K562 (cell line): ENCODE measurements at regions not wholly inside any gene's neighbourhood (a gene's known extent, or its start where the extent isn't known, plus 50 kb on each side); places are given as distances from the start of the nearest gene placed in this dataset.

ENCODE experiments used
- BRF1 ChIP-seq: IDR thresholded peaks from 3 replicates; pipeline ENCODE4 v1.6.1; 2011; ENCODE audit warnings: borderline replicate concordance, mild to moderate bottlenecking; ENCODE audit not compliant: insufficient read length; ENCODE audit errors: extremely low read depth
- E2F3 ChIP-seq: fragments of 250-450 bp; sonication (Bioruptor Pico); IDR thresholded peaks from 2 replicates; pipeline ENCODE4 v1.4.0; 2020; ENCODE audit warnings: mild to moderate bottlenecking
- FOXJ2 ChIP-seq: fragments of 200-800 bp; sonication (Bioruptor generic); IDR thresholded peaks from 2 replicates; pipeline ENCODE4 v1.6.1; 2016; ENCODE audit warnings: missing genetic modification characterization, missing compliant biosample characterization
- FOXJ3 ChIP-seq: sonication (generic); formaldehyde crosslinking; IDR thresholded peaks from 2 replicates; pipeline ENCODE4 v1.4.0; 2020; ENCODE audit warnings: mild to moderate bottlenecking, missing genetic modification reagents
- KLF1 ChIP-seq: fragments of 450-650 bp; IDR thresholded peaks from 2 replicates; pipeline ENCODE4 v1.6.1; 2016; ENCODE audit warnings: missing genetic modification characterization, missing compliant biosample characterization
- MBD1 ChIP-seq: fragments of 250-450 bp; sonication (Bioruptor Pico); IDR thresholded peaks from 2 replicates; pipeline ENCODE4 v1.8.0; 2022; ENCODE audit warnings: inconsistent platforms
- MTA3 ChIP-seq: fragments of 450-650 bp; formaldehyde crosslinking; IDR thresholded peaks from 2 replicates; pipeline ENCODE4 v1.6.1; 2017; ENCODE audit warnings: mild to moderate bottlenecking, borderline replicate concordance
- NCOR1 ChIP-seq: fragments of 450-650 bp; IDR thresholded peaks from 2 replicates; pipeline ENCODE4 v1.6.1; 2016; ENCODE audit warnings: mild to moderate bottlenecking, moderate library complexity
- PPARD ChIP-seq: fragments of 250-450 bp; sonication (Bioruptor Pico); IDR thresholded peaks from 2 replicates; pipeline ENCODE4 v1.8.0; 2022; ENCODE audit warnings: inconsistent platforms, mild to moderate bottlenecking, moderate library complexity
- PRPF4 ChIP-seq: fragments of 200-400 bp; formaldehyde crosslinking; IDR thresholded peaks from one replicate; pipeline ENCODE4 v1.6.1; 2017; ENCODE audit warnings: low read length, low read depth, mild to moderate bottlenecking; ENCODE audit not compliant: insufficient read depth, poor library complexity, severe bottlenecking
- SMC3 ChIP-seq: conservative IDR thresholded peaks from 2 replicates; pipeline ENCODE4 v1.6.1; 2011; ENCODE audit warnings: low read depth, low read length, improper control_type of control experiment; ENCODE audit not compliant: insufficient read depth
- SPI1 ChIP-seq: IDR thresholded peaks from 2 replicates; pipeline ENCODE4 v1.6.1; 2011; ENCODE audit warnings: low read depth, low read length, control low read depth, borderline replicate concordance
- TBL1XR1 ChIP-seq, 2 experiments: IDR thresholded peaks; 2 replicates each; pipeline ENCODE4 v1.6.1; 2012; ENCODE audit warnings: improper control_type of control experiment in 2 of 2, low read length in 2 of 2, mild to moderate bottlenecking in 1 of 2
- TRIM24 ChIP-seq, 2 experiments: fragments of 450-650 bp; IDR thresholded peaks; 2 replicates each; pipeline ENCODE4 v1.6.1; 2016
- TSC22D4 ChIP-seq: fragments of 450-650 bp; IDR thresholded peaks from 2 replicates; pipeline ENCODE4 v1.6.1; 2016; ENCODE audit warnings: missing genetic modification characterization, missing biosample characterization, control low read depth
- XRCC3 ChIP-seq: fragments of 450-650 bp; IDR thresholded peaks from 2 replicates; pipeline ENCODE4 v1.6.1; 2017; ENCODE audit warnings: mild to moderate bottlenecking, moderate library complexity
- ZC3H11A ChIP-seq: IDR thresholded peaks from 2 replicates; pipeline ENCODE4 v1.6.1; 2012; ENCODE audit warnings: low read depth, low read length, improper control_type of control experiment
- ZNF124 ChIP-seq: sonication (generic); formaldehyde crosslinking; IDR thresholded peaks from 2 replicates; pipeline ENCODE4 v1.8.1; 2022; ENCODE audit warnings: missing genetic modification reagents
- ZNF175 ChIP-seq: fragments of 200-800 bp; sonication (Bioruptor generic); IDR thresholded peaks from 2 replicates; pipeline ENCODE4 v1.6.1; 2016; ENCODE audit warnings: low read depth, mild to moderate bottlenecking, missing genetic modification characterization, missing compliant biosample characterization
- ZNF431 ChIP-seq: sonication (generic); formaldehyde crosslinking; IDR thresholded peaks from 2 replicates; pipeline ENCODE4 v1.8.0; 2022; ENCODE audit warnings: mild to moderate bottlenecking, missing genetic modification reagents
- ZNF445 ChIP-seq: fragments of 250-450 bp; sonication (Bioruptor Pico); IDR thresholded peaks from 2 replicates; pipeline ENCODE4 v1.4.0; 2020; ENCODE audit warnings: low read depth, mild to moderate bottlenecking, moderate library complexity
- ZNF584 ChIP-seq: fragments of 200-800 bp; sonication (Bioruptor generic); IDR thresholded peaks from 2 replicates; pipeline ENCODE4 v1.6.1; 2016; ENCODE audit warnings: low read depth, mild to moderate bottlenecking, missing genetic modification characterization, missing compliant biosample characterization
- ZNF592 ChIP-seq: fragments of 450-650 bp; IDR thresholded peaks from 2 replicates; pipeline ENCODE4 v1.6.1; 2017; ENCODE audit warnings: antibody characterized with exemption, mild to moderate bottlenecking
- ZNF644 ChIP-seq: fragments of 200-800 bp; sonication (Bioruptor generic); IDR thresholded peaks from 2 replicates; pipeline ENCODE4 v1.6.1; 2016; ENCODE audit warnings: low read depth, missing genetic modification characterization, missing compliant biosample characterization
- ZNF695 ChIP-seq: fragments of 450-650 bp; formaldehyde crosslinking; IDR thresholded peaks from 2 replicates; pipeline ENCODE4 v1.4.0; 2020; ENCODE audit warnings: mild to moderate bottlenecking, moderate library complexity
- ZNF717 ChIP-seq: fragments of 250-450 bp; sonication (Bioruptor Pico); IDR thresholded peaks from 2 replicates; pipeline ENCODE4 v1.5.0; 2021

DNA sequence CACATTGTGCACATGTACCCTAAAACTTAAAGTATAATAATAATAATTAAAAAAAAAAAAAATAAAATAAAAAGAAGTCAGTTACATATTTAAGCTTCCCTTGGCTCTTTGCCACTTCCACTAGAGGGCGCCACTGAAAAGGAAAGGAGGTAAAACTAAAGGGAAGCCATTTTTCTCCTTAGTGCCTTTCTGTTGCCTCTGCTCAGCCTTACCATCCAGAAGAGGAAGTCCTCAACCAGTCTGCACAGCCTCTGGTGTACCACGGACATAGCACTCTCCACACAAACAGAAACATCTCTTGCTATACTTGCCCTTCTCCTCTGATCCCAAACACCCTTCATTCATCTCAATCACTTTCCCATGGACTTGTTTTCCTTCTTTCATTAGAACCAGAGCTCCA is 169.0 kb upstream of the EEA1 start (continued):
- TF ChIP-seq PPARD (CRISPR knock-in tag), result no peak
- no peak for TF ChIP-seq ZNF584 (CRISPR knock-in tag)
- peak; percentile 57; the same call in 1 of the 2 replicates for TF ChIP-seq ZNF644 (tag)
- no peak for TF ChIP-seq ZNF695 (CRISPR knock-in tag)
- TF ChIP-seq FOXJ3 (CRISPR knock-in tag), result no peak
- no peak for TF ChIP-seq FOXJ2 (tag)
- peak; percentile 83 for TF ChIP-seq ZNF592
- no peak for TF ChIP-seq XRCC3
- TF ChIP-seq SMC3, result peak; percentile 54
- no peak for TF ChIP-seq TBL1XR1 (IDR thresholded peaks at IDR 0.05; ENCODE audit: low read length in 2 of 2)
- TF ChIP-seq BRF1, result no peak
- TF ChIP-seq ZNF445 (CRISPR knock-in tag), result no peak
- no peak for TF ChIP-seq NCOR1
- peak; percentile 71 for TF ChIP-seq ZNF175 (CRISPR knock-in tag)
- no peak for TF ChIP-seq ZNF124 (CRISPR knock-in tag)
- no peak for TF ChIP-seq PRPF4
- no peak for TF ChIP-seq E2F3 (CRISPR knock-in tag)
- TF ChIP-seq MBD1 (CRISPR knock-in tag), result no peak
- TF ChIP-seq SPI1, result peak; percentile 85
- no peak for TF ChIP-seq TSC22D4 (tag)
- no peak for TF ChIP-seq ZNF431 (CRISPR knock-in tag)
- TF ChIP-seq MTA3, result 0 out of 2 replicates have a peak, but pooled peaks have one; percentile 21
- no peak for TF ChIP-seq ZC3H11A
- no peak for TF ChIP-seq ZNF717 (CRISPR knock-in tag)
- no peak for TF ChIP-seq KLF1
- TF ChIP-seq TRIM24 (IDR thresholded peaks at IDR 0.05), result no peak
